ENCODE measurements at regions not wholly inside any gene's neighbourhood (a gene's known extent, or its start where the extent isn't known, plus 50 kb on each side); places are given as distances from the start of the nearest gene placed in this dataset.

DNA sequence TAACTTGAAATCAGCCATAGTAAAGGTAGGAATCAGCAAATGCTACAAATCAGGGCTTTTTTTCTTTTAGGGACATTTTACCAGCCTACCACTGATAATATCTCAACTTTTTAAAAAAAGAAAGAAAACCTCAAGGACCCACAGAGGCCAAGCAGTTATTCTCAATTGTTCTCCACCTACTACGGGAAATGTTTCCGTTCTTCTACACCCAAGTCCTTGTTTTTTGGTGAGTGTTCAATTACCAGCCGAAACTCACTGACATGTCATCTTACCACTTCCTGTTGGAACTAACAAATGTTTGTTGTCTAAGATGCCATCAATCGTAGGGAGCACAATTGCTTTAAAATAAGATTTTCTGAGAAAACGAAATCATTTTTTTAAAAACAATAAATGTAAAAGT is 50.2 kb upstream of the CDK1 start:
- no peak for DNase-seq

DNA sequence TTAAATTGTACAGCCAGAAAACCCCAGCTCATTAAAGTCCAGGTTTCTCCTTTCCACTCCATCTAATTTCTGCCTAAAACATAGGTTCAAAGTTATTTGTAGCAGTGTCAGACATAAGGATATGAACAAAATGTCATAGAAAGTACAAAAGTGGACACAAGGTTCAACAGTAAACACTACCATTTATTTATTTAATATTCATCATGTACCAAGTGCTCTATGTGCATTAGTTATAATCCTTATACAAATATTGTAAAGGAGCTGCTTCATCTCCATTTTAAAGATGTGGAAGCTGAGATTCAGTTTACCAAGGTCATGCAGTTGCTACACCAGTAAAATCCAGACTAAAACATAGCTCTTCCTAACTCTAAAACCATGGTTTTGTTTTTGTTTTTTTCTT is 52.0 kb upstream of the CDK1 start:
- no peak for DNase-seq

DNA sequence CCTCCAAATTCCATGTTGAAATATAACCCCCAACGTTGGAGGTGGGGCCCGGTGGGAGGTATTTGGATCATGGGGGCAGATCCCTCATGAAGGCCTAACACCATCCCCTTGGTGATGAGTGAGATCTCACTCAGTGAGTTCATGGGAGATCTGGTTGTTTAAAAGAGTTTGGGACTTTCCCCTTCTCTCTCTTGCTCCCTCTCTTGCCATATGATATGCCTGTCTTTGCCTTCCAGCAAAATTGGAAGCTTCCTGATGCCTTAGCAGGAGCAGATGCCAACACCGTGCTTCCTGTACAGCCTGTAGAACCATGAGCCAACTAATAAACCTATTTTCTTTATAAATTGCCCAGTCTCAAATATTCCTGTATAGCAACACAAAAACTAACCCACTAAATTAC is 55.7 kb upstream of the CDK1 start:
- DNase-seq, result no peak

DNA sequence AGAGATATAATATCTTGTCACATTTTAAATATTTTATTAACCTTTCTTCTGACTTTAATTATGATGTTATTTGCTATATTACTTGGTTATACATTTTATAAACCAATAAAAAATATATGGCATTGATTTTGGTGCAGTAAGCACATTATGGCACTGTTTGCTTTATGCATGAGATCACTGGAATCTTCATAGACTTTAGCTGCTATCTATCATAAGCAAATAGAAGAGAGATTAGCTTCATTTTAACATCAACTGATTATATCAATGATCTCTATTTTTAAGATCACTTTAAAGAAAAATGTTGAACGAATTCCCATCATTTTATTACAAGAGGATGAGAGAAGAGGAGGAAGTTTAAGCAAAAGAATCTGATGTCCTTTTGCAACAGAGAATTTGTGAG is 58.6 kb upstream of the CDK1 start:
- DNase-seq, result no peak

DNA sequence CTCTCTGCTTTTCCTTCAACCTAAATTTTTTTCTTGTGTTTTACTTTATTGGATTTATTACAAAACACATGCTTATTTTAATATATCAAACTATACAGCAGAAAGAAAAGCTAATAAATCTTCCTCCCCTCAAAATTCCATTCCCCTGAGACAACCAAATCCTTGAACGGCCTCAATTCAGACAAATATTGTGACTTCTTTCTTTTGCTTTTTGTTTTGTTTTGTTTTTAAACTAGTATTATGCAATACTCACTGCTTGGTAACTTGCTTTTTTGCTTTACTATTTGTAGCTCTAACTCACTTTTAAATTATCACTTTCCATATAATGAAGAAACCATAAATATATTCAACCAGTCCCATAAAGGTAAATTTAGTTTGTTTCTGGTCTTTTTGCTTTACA is 59.4 kb upstream of the CDK1 start:
- no peak for DNase-seq

DNA sequence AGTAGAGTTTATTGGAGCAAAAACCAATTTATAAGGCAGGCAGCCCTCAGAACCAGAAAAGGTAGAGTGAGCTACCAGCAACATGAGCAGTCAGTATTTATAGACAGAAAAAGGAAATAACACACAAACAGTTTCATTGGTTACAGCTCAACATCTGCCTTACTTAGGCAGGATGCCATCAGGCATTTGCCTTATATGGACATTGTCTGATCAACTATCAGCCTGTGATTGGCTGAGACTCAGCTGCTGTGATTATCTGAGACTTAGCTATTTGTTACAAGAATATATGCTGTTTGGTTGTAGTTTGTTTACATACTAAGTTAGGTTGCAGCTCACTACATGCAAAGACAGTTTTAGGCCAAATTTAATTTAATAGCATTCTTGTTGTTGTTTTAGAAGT is 60.4 kb upstream of the CDK1 start:
- no peak for DNase-seq

DNA sequence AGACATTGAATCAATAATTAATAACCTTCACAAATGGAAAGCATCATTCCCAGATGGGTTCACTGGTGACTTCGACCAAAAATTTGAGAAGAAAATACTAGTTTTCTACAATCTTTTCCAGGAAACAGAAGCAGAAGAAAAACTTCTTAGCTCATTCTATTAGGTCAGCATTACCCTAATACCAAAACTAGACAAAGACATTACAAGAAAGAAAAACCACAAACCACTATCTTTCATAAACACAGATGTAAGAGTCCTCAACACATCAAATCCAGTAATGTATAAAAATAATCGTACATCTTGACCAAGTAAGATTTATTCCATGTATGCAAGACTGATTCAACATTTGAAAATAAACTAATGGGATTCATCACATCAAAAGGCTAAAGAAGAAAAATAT is 64.0 kb upstream of the CDK1 start:
- no peak for DNase-seq

DNA sequence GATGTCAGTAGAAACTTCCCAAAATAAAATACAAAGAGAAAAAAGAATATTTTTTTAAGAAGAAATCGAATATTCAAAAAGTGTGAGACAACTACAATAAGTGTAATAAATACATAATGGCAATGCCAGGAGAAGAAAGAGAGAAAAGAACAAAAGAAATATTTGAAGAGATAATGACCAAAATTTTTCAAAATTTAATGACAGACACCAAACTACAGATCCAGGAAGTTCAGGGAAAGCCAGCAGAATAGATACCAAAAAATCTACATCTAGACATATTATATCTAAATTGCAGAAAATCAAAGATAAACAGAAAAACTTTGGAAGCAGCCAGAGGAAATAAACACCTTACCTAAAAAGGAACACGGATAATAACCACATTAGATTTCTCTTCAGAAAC is 66.8 kb upstream of the CDK1 start:
- DNase-seq, result no peak

DNA sequence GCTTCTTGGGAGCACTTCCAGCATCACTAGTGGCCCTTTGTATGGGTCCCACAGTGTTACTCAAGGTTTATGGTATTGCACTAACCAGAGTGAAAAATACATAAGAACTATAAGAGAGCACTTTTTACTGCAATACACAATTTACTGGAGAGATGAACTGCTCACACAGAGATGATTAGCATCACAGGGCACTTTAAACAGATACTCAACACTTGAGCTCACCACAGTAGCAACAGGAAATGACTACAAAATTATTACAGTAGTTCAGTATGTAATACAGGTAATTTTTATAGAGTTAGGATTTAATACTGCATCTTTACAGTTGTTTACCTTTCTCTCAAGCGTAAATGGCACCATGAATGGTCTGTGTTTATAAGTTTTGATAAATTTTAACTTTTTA is 68.2 kb upstream of the CDK1 start:
- no peak for DNase-seq

DNA sequence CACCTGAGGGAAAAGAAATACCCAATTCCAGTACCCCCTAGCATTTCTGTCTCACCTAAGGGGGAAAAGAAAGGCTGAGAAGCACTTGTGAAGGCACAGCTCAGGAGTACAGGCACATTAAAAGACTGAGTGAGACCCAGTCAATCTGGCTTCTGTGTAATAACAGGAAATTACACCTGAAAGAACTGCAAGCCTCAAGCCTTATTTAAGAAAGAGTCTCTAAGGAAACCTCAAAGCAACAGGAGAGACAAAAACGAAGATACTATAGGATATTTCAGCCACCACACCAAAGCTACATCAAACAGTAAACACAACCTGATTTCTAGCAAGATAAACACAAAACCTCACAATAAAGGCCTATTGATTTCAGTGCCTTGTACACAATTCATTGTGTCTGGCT is 69.6 kb upstream of the CDK1 start:
- DNase-seq, result no peak

DNA sequence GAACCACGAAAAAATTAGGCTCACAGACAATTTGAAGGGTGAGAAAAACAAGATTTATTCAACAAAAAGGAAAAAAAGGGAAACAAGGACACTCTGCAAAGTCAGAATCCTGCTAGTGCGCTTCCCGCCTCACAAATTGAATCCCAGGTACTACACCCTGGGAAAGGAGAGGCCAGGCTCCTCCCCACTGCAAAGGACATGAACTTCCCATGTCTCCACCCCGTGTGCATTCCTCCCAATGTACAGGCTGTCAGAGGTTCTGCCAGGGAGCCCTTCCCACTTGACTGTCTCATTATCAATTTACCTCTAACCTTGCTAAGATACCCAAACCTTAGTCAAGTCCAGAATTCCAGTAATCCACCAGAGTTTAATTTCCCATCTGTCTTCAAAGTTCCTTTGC is 70.4 kb upstream of the CDK1 start:
- DNase-seq, result no peak

DNA sequence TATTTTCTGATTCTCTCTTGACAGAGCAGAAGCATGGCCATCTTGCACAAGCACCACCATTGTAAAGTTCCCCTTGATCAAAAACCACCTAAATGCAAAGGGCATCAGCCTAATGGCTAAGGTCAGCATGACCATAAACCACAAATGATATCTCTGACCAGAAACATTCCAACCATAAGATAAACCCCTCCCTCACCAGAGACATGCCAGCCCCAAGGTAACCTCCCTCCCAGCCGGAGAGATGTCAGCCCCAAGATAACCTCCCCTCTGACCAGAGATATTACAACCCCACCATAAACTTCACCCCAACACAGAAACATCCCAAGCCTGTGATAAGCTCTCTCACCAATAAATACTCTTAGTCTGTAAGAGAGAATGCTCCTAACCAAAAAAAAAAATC is 72.1 kb upstream of the CDK1 start:
- DNase-seq, result no peak

DNA sequence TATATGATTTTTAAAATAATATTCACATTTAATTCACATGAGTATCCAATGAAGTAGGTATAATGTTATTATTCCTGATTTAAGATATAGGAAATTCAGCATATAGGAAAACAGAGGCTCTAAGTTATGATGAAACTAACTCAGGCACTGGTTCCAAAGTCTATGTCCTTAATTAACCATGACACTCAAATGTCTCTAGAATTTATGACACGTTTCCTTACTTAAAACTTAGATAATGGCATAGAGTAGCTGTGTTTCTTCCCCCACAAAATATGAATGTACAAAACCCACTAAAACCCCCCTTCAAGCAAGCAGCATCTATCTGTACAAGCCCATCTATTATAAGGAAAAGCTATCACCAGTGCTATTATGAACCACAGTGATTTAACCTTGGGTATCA is 72.9 kb upstream of the CDK1 start:
- DNase-seq, result no peak

DNA sequence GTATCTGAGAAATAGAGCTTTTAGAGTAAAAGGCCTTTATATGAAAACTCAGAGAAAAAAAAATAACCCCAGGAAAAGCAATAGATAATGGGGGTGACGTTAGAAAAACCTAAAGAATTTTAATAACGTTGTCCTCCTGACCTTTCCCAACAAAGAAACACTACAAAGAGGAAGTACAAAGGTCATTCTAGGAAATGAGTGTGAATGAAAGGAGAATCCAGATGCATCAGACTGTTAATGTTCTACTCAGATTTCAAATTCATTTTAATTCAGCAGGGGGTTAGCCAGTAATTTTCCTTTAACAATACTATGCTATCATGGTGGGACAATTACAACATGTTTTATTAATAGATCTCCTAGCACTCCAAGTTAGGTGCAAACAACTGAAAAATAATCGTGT is 73.8 kb upstream of the CDK1 start:
- peak; percentile 66 for DNase-seq

DNA sequence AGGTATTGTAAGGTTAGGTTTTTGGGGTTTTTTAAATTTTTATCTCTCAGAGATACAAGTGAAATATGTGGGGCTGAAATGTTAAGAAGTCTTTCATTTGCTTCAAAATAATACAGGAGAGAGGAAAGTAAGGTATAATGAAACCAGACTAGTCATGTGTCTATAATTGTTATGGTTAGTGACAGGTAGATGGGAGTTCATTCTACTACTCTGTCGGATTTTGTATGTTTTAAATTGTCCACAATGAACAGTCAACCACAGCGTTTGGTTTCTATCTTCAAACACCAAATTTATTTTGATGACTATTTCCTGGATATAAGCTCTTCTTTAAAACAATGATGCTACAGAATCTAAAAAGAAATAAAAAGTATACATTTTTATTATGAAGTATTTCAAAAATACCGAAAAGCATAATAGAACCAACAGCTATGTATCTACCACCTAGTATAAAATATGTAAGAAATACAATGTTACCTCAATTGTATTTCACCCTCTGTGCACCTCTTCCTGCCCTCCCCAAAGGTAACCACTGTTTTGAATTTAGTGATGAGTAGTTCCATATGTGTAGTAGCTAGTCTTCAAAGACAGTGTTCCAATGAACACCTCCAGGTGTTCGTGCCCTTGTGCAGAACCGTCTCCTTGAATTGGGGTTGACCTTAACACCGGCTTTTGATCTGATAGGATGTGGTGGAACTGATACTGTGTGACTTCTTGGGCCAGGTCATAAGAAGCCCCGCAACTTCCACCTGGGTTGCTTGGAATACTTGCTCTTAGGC is 74.8 kb upstream of the CDK1 start:
- DNase-seq, result no peak

DNA sequence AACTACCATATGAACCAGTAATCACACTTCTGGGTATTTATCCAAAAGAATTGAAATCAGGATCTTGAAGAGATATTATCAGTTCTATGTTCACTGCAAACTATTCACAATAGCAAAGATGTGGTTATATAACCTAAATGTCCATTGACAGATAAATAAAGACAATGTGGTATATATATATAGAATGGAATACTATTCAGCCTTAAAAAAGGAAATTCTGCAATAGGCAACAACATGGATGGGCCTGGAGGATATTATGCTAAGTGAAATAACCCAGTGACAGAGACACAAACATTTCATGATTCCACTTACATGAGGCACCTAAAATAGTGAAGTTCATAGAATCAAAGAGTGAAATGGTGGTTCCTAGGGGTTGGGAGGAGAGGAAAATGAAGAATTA is 90.6 kb upstream of the CDK1 start:
- no peak for DNase-seq

DNA sequence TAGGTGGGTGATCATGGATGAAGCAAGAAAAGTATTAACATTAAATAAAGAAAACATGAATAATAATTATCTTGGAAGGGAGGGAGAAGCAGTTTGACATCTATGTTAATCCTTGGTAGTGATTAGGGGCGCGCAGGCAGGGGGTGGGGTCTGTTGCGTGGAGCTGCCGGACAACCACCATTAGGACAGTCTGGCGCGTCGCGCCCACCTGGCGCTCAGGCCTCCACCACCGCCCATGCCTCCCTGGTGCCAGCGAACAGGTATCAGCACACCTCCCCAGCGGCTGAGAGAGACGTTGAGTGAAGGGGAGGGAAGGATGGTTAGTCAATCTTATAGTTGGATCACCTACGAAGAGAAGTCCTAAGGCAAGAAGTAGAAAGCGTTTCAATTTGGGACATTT is 94.2 kb upstream of the CDK1 start:
- DNase-seq, result no peak

DNA sequence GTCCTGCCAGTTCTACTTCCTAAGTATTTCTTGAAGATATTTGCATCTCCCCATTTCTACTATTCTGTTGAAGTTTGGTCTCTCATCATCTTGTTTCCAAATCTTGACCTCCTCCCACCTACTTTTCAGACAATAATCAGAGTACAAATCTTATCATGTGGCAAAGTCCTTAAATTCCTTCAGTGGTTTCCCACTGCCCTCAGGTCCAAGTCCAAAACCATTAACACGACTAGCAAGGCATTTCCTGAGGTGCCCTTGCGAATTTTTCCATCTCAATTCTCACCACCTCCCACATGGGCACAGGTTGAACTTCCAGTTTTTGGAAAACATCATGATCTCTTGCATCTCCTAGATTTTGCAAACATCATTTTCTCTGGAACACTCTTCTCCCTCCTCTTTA is 97.2 kb upstream of the CDK1 start:
- DNase-seq, result no peak

DNA sequence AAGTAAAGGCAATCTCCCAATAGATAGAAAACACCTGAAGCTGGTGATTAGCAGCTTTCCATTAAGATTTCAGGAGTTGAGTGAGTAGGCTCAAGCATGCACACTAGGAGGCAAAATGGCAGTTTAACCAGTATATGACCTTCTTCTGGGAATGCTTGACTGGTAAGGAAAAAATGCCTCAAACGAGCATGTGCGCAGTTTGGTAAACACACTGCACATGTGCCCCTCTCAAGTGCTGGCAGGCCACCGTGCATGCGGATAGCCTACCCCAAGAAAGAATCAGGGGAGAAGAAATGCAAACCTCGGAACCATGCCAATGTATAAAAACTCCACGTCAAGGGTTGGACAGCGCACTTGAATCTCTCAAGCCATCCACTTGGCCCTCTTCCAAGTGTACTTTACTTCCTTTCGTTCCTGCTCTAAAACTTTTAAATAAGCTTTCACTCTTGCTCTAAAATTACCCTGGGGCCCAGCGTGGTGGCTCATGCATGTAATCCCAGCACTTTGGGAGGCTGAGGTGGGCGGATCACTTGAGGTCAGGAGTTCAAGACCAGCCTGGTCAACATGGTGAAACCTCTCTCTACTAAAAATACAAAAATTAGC is 98.8 kb upstream of the CDK1 start:
- no peak for DNase-seq

DNA sequence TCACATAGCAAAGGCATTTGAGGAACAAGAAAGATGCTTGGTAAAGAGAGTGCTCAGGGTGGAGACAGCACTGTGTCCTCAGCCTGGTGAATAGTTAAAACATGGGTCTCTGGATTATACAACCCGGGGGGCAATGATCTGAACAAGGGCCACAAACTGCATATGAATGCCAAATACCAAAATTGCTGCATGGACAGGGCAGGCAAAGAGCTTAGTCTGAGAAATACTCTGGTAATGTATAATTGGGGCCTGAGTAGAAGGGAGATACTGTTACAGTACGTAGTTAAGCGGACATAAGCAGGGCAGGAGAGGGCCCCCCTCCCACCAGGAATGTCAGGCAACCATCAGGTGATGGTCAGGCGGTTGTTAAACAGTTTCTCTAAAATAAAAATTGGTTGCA is 99.3 kb upstream of the CDK1 start:
- no peak for DNase-seq

DNA sequence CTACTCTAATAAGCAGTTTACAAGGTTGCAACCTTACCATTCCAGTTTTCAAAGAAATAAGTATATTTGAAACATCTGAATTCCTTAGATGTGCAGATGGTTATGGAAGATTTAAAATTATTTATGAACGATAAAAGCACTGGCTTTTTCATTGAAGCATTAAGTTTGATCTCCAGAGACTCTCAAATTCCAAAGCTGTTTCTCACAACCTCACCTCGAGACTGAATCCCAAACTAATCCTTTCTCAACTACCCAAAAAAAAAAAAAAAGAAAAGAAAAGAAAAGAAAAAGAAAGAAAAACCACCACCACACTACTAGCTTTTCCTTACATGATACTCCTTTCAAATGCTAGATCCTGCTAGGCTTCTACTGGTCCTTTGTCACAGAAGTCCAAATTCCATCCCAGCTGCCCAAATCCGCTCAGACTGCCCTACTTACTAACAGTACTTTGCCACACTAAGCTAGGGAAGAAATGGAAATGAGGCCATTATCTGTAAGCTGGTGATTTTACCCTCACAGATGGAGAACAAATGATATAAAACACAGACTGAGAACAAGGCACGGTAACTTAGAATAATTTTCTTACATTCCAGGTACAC is 100.6 kb upstream of the CDK1 start:
- no peak for DNase-seq

DNA sequence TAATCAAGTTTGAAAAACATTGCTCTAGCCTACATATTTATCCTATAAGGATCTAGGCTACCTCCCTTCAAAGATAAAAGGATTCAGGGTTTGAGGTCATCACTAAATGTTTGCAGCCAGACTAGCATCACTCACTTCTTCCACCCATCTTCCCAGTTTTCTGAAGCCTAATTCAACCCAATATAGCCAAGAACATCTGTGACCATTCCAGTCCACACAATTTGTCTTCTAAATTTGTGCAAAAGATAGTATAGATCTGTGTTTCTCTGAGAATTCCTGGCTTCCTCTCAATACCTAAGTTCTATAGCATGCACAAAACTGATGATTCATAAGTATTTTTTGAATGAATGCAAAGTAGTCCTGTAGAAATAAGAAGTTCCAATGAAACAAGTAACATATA is 103.0 kb upstream of the CDK1 start:
- DNase-seq, result no peak

DNA sequence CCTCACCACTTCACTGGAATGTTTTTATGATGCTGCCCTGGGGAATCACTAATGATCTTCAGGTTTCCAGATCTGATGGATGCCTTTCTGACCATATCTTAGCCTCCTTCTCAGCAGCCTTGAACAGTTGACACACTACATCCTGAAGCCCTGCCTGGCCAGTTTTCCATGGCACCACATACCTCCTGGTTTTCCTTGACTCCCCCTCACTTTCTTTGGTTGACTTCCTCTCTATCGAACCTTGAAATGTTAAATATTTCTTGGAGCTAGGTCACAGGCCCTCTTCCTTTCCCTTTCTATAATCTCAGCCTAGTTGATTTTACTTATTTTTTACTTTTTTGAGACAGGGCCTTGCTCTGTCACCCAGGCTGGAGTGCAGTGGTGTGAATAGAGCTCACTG is 108.8 kb upstream of the CDK1 start:
- DNase-seq, result no peak

DNA sequence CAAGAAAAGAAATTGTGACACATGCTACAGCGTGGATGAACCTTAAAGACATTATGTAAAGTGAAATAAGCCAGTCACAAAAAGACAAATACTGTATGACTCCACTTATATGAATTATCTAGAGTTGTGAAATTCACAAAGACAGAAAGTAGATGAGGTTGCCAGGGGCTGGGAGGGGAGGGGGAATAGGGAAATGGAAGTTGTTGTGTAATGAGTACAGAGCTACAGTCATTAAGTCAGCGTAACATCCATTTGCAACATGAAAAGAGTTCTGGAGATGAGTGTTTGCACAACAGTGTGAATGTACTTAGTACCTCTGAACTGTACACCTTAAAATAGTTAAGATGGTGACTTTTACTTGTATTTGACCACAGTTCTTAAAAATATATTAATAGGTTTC is 112.1 kb upstream of the CDK1 start:
- DNase-seq, result peak; percentile 14

DNA sequence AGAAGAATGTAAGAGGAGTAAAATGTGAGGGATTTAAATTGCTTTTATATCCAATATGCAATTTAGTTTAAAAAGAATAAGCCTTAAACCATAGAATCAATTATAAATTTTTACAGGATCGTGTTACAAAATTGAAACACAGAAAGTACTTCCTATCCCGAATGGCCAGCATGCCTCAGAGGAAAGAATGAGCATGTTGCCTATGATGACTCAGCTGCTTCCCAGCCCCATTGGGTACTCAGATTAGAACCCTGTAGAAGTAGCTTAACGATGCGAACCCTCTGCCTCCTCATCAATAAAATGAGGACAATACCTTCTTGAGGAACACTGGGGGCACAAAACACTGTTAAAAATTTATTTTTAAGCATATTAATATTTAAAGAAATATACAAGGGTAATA is 113.4 kb upstream of the CDK1 start:
- DNase-seq, result no peak

All from NCI-H748 treated with DMSO at 0.1 percent for 48 hours (cell line).